ENCODE measurements at regions not wholly inside any gene's neighbourhood (a gene's known extent, or its start where the extent isn't known, plus 50 kb on each side); places are given as distances from the start of the nearest gene placed in this dataset.

DNA sequence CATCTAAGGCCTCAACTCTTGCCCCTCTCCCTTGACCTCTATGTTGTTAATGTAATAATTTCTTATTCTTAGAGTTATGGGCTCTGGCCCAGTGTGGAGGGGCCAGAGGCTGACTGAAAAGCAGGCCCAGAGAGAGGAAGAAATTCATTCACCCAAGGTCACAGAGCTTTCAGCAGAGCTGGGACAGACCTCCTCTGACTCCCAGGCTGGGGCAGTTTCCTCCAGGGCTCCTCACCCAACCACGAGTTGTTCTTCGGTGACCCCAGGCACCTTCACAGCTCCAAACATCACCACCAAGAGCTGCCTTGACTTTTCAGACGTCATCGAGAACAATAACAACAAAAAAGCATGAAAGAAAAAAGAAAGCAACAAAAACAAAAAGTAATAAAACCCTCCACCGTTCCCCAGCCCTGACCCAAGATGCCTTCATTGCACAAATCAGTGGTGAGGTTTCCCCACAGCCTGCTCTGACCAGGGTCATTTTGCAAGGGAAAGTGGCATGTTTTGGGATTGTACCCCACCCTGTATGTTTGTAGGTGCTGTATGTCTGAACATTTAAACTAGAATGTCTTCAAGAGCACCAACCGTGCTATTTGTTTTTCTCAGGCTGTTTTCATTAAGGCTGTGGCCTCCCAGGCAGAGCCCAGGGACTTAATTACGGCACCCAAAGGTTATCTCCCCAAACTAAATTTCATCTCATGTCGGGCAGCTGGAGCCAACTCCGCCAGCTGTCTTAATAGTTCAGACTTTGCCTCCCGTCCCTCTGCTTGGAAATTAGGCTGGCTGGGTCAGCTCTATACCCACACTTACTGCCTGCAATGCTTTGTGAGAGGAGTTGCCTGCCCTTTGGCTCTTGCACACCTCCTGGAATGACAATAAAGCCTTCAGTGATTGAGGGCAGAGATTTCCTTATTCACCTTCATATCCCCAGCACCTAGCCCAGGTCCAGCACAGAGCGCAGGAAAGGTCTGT is 173.8 kb downstream of the RPLP1 start:
- TF ChIP-seq, protein P1, sequence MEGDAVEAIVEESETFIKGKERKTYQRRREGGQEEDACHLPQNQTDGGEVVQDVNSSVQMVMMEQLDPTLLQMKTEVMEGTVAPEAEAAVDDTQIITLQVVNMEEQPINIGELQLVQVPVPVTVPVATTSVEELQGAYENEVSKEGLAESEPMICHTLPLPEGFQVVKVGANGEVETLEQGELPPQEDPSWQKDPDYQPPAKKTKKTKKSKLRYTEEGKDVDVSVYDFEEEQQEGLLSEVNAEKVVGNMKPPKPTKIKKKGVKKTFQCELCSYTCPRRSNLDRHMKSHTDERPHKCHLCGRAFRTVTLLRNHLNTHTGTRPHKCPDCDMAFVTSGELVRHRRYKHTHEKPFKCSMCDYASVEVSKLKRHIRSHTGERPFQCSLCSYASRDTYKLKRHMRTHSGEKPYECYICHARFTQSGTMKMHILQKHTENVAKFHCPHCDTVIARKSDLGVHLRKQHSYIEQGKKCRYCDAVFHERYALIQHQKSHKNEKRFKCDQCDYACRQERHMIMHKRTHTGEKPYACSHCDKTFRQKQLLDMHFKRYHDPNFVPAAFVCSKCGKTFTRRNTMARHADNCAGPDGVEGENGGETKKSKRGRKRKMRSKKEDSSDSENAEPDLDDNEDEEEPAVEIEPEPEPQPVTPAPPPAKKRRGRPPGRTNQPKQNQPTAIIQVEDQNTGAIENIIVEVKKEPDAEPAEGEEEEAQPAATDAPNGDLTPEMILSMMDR (IDR thresholded peaks at IDR 0.05; ENCODE audit: low read length) = no peak
- no peak for TF ChIP-seq EZH2 (optimal IDR thresholded peaks at IDR 0.05; ENCODE audit: low read depth, low read length)
- TF ChIP-seq EZH2phosphoT487 (IDR thresholded peaks at IDR 0.05; ENCODE audit: low read length) = no peak

Data from MM.1S (cell line).